ENCODE measurements at regions not wholly inside any gene's neighbourhood (a gene's known extent, or its start where the extent isn't known, plus 50 kb on each side); places are given as distances from the start of the nearest gene placed in this dataset.

GRCh38 chr7:155887174-155887525 lies 74.9 kb upstream of the SHH start:
- TF ChIP-seq ELF4 (IDR thresholded peaks at IDR 0.05) (no peak), PKNOX1 (IDR thresholded peaks at IDR 0.05) (no peak), NFRKB (IDR thresholded peaks at IDR 0.05) (no peak), FOXM1 (IDR thresholded peaks at IDR 0.05; ENCODE audit: borderline replicate concordance) (no peak), FOXK2 (IDR thresholded peaks at IDR 0.05) (no peak)
